Left kidney (tissue), 1 donor: ENCODE measurements at regions not wholly inside any gene's neighbourhood (a gene's known extent, or its start where the extent isn't known, plus 50 kb on each side); places are given as distances from the start of the nearest gene placed in this dataset.
"Not testable (repeated sequence)": the region's sequence is repeated elsewhere in the genome, so short reads cannot be mapped to it uniquely, and the experiment has no call there.

Source experiments
- DNase-seq: peaks from one replicate; pipeline ENCODE4 v3.0.0-alpha.2; 2013

DNA sequence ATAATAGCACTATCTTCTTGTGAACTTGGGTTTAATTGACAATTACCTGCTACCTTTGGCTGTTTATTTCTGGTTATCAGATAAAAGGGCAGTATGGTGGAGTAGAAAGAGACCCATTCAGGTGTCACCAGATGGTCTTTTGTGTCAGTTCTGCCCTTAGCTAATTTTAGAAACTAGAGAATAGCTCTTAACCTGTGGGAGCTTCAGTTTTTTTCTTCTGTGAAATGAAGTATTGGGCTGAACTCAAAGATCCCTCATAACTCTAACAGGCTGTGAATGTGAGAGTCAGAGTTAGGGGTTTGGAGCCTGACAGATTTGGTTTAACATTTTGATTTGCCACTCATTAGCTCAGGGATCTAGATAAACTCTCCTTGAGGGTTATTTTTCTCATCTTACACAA lies 335.2 kb downstream of the PPP1R2C start:
- DNase-seq: no peak

- no peak for DNase-seq
Measured at GRCh38 chrX:42437211-42437610, 340.8 kb downstream of the PPP1R2C start.

- DNase-seq: no peak
Measured at GRCh38 chrX:42434458-42435166, 343.4 kb downstream of the PPP1R2C start.

GRCh38 chrX:42432552-42432951 lies 345.4 kb downstream of the PPP1R2C start:
- no peak for DNase-seq

- no peak for DNase-seq
Measured at GRCh38 chrX:42422961-42423360, 355.0 kb downstream of the PPP1R2C start.

GRCh38 chrX:42420426-42420825 lies 357.5 kb downstream of the PPP1R2C start:
- no peak for DNase-seq

- DNase-seq: no peak
Measured at GRCh38 chrX:42415636-42416035, 362.3 kb downstream of the PPP1R2C start.

DNA sequence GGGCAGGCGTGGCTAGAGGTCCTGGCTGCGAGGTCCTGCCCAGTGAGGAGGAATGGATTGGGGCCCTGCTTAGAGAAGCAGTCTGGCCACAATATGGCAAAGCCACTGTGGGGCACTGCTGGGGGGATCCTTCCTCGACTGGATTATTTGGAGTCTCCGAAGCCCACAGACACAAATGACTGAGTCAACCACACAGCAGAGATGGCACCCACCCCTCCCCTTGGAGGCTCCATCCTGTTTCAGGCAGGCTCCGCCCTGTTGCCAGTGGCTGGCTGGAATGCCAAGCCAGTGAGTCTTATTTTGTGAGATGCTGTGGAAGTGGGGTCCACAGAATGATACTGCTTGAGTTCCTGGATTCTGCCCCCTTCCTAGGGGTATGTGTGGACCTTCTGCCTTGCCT lies 363.9 kb downstream of the PPP1R2C start:
- DNase-seq: no peak

DNA sequence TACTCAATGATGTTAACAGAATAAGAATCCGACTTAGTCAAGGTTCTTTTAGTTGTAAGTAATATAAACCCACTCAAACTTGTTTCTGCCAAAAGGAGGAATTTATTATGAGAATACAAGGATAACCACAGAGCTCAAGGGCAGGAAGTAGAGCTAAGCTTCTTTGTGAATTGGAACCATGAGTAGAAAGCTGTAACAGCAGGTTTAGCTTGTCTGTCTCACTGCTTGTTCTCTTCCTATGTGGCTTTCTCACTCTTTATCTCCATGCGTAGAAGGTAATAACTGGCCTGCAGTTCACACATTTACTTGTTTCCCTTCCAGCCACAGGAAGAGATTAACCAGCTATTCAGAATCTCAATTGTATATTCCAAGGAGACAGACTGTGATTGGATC lies 378.3 kb downstream of the PPP1R2C start:
- DNase-seq: no peak

DNA sequence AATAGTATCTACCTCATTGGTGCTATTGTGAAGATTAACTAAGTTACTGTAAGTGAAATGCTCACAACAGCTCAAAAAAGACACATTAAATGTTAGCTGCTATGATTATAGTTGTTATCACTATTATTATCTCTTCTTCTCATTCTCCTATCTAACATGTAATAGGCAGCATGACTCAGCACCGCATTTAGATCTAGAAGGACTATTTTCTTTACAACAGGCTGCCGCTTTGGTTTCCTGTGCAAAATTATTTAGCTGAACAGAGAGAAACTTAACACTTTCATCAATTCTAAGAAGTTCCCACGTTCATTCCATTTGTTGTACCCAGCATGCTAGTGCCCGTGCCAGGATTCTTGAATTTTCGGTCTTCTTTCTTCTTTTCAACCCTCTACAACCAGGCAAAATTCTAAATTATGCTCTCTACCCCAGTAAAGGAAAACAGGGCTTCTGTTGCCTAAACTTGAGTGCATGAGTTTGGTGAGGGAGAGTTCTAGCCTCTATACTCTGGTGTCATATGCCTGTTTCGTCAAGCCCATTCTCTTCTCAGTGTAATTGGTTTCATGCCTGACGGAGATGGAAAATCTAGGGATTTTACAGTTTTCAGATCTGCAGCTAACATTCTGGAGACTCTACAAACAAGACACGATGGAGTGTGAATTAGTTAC lies 378.9 kb downstream of the PPP1R2C start:
- no peak for DNase-seq

- DNase-seq: no peak
Measured at GRCh38 chrX:42396136-42396535, 381.8 kb downstream of the PPP1R2C start.

GRCh38 chrX:42392846-42393245 lies 385.1 kb downstream of the PPP1R2C start:
- DNase-seq: no peak

GRCh38 chrX:42386681-42387080 lies 391.3 kb downstream of the PPP1R2C start:
- DNase-seq: no peak

GRCh38 chrX:42385730-42386129 lies 392.2 kb downstream of the PPP1R2C start:
- no peak for DNase-seq

DNA sequence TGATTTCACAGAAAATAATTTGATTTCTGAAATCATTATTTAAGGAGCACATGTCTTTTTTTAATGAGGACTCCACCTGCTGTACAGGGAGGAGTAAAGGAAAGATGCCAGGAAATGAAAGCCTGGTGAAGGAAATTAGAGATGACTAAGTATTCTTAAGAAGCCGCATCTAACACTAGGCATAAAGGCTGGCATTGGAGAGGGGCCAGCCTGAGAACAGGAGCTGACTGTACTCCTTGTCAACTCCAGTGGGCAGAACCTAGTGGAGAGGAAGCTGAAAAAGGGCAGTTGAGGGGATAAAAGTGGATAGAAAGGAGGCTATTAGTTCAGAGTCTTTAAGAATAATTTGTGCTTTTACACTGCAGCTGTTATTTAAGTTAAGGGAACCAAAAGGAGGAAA lies 393.0 kb downstream of the PPP1R2C start:
- no peak for DNase-seq

- DNase-seq: no peak
Measured at GRCh38 chrX:42378857-42379256, 399.1 kb downstream of the PPP1R2C start.

DNA sequence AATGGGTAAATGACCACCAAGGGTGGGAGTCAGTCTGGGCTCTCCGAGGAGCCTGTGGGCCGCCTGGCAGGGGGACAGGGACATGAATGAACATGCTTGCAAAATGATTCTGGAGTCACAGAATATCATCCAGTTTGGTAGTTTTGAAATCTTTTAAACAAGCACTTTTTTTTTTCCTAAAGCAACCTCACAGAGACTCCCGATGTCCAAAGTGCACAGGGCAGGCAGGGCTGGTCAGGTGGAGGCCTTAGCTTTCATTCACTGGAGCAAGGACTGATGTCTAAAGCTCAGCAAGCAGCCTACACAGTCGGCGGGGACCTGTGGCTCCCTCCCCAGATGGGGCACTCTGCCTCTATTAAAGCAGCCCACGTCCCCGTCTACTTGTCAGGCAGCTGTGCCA lies 402.9 kb downstream of the PPP1R2C start:
- DNase-seq: no peak

DNA sequence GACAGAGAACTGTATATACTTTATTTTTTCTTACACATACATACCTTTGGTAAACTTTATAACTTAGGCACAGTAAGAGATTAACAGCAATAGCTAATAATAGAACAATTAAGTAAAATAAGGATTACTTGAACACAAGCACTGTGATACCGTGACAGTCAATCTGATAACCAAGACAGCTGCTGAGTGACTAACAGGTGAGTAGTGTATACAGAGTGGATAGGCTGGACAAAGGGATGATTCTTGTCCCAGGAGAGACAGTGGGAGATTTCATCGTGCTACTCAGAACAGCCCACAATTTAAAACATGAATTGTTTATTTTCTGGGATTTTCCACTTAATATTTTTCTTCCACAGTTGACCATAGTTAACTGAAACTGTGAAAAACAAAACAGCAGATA lies 411.8 kb downstream of the PPP1R2C start:
- no peak for DNase-seq

DNA sequence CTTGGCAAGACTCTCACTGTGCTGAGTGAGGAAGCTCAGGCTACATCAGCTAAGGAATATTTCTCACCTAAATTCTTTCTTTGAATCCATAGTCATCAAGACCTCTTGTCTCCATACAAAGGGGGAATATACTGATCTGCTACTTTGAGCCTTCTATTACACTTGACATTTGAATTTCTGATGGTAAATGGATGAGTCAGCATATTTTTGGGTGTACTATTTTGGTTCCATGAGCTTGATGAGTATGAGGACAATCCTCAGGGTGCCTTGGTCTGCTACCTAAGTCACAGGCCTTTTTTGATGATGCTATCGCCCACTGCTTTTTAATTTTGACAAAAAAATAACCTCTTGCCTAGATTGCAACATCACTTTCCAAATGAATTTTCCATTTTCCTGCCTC lies 415.7 kb downstream of the PPP1R2C start:
- DNase-seq: no peak

GRCh38 chrX:42342981-42343380 lies 419.6 kb upstream of the CASK start:
- not testable (repeated sequence) for DNase-seq
